ENCODE measurements at regions not wholly inside any gene's neighbourhood (a gene's known extent, or its start where the extent isn't known, plus 50 kb on each side); places are given as distances from the start of the nearest gene placed in this dataset.
"Not testable (repeated sequence)": the region's sequence is repeated elsewhere in the genome, so short reads cannot be mapped to it uniquely, and the experiment has no call there.

DNA sequence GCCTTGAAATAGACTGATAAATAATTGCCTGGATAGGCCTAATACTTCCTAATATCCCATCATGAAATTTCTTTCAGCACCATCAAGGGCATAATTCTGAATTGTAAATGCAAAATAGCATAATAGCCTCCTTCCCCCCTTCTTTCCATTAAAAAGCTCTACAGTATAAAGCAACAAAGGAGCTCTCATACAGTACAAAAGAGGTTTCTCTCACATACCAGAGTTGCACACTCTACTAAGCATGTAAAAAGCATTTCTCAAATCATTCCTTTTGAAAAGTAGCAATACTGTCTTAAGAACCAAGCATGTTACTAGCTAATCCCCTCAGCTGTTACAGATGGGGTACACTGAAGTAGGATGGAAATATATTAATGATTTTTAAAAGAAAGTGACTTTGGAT, 509.0 kb downstream of the KLHL13 start:
- H3K9me3 ChIP-seq: peaks cover 0 to 16% (median 1%) of the 10 kb centered on the region in 4 donors
- no peaks in the 10 kb centered on the region for H3K27me3 ChIP-seq
- H3K27ac ChIP-seq: no peak overlapping the region
- H3K4me1 ChIP-seq: no peaks in the 10 kb centered on the region
- H3K4me3 ChIP-seq: no peak overlapping the region
- no peaks in the 10 kb centered on the region for H3K36me3 ChIP-seq
- no peak for DNase-seq (ENCODE audit: low spot score in 2 of 2)
- no peak for TF ChIP-seq EP300 (IDR thresholded peaks at IDR 0.05)
- TF ChIP-seq POLR2A (IDR thresholded peaks at IDR 0.05): no peak
- TF ChIP-seq, protein P1, sequence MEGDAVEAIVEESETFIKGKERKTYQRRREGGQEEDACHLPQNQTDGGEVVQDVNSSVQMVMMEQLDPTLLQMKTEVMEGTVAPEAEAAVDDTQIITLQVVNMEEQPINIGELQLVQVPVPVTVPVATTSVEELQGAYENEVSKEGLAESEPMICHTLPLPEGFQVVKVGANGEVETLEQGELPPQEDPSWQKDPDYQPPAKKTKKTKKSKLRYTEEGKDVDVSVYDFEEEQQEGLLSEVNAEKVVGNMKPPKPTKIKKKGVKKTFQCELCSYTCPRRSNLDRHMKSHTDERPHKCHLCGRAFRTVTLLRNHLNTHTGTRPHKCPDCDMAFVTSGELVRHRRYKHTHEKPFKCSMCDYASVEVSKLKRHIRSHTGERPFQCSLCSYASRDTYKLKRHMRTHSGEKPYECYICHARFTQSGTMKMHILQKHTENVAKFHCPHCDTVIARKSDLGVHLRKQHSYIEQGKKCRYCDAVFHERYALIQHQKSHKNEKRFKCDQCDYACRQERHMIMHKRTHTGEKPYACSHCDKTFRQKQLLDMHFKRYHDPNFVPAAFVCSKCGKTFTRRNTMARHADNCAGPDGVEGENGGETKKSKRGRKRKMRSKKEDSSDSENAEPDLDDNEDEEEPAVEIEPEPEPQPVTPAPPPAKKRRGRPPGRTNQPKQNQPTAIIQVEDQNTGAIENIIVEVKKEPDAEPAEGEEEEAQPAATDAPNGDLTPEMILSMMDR (IDR thresholded peaks at IDR 0.05): no peak

DNA sequence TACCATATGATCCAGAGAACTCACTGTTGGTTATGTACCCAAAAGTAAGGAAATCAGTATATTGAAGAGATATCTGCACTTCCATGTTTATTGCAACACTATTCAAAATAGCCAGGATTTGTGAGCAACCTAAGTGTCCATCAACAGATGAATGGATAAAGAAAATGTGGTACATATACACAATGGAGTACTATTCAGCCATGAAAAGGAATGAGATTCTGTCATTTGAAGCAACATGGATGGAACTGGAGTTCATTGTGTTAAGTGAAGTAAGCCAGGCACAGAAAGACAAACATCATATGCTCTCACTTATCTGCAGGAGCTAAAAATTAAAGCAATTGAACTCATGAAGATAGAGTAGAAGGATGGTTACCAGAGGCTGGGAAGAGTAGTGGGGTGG, 510.5 kb downstream of the KLHL13 start:
- H3K4me3 ChIP-seq; H3K27me3 ChIP-seq; H3K27ac ChIP-seq; DNase-seq (ENCODE audit: low spot score in 2 of 2); H3K4me1 ChIP-seq; H3K36me3 ChIP-seq: not testable (repeated sequence)
- peaks cover 0 to 16% (median 1%) of the 10 kb centered on the region in 4 donors for H3K9me3 ChIP-seq

DNA sequence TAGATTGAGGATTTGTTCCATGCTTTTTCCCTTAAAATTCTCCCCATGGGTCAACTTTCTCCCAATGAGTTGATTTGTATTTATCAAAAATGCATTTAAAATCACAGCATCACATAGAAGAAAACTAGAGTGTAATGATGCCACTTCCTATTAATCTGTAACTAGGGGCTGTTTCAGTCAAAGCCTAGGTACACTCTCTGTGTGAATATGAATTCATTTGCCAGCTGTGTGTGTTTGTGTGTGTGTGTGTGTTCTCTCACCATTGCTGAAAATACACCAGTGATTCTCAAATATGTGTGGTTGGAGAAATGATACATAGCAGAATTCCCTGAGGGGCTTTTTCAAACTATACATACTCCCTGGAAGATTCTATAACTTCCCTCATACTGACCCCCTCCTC, 546.5 kb downstream of the KLHL13 start:
- no peaks in the 10 kb centered on the region for H3K27me3 ChIP-seq
- no peak overlapping the region for H3K27ac ChIP-seq
- no peaks in the 10 kb centered on the region for H3K4me1 ChIP-seq
- H3K9me3 ChIP-seq: peaks cover 0 to 14% (median 5%) of the 10 kb centered on the region in 4 donors
- H3K4me3 ChIP-seq: no peak overlapping the region
- TF ChIP-seq EP300 (IDR thresholded peaks at IDR 0.05) (no peak), POLR2A (IDR thresholded peaks at IDR 0.05) (no peak)
- TF ChIP-seq, protein P1 (IDR thresholded peaks at IDR 0.05): no peak
- no peaks in the 10 kb centered on the region for H3K36me3 ChIP-seq
- DNase-seq (ENCODE audit: low spot score in 2 of 2): no peak

DNA sequence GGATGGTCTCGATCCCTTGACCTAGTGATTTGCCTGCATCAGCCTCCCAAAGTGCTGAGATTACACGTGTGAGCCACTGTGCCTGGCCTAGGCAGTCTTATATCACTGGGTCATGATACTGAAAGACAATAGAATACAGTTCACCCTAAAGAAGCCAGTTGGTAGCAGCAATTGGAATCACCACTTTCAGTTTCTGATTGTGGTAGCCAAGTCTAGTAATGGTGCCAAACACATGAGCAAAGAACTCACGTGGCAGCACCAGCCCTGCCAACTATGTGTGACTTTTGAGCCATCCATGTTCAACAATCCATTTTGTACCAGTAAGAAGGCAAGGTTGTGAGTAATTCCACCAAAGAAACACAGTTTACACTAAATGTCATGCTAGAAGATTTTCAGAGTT, 548.4 kb downstream of the KLHL13 start:
- Histone ChIP-seq H3K36me3 (no peaks in the 10 kb centered on the region), H3K9me3 (peaks cover 0 to 21% (median 5%) of the 10 kb centered on the region in 4 donors), H3K27me3 (no peaks in the 10 kb centered on the region), H3K4me3 (no peak overlapping the region), H3K27ac (no peak overlapping the region), H3K4me1 (no peaks in the 10 kb centered on the region)
- TF ChIP-seq EP300 (IDR thresholded peaks at IDR 0.05): no peak
- no peak for TF ChIP-seq POLR2A (IDR thresholded peaks at IDR 0.05)
- TF ChIP-seq, protein P1 (IDR thresholded peaks at IDR 0.05): no peak
- no peak for DNase-seq (ENCODE audit: low spot score in 2 of 2)
- 61 to 70% methylated on average over 3 of the region's 3 CpGs for WGBS, 2 donors

DNA sequence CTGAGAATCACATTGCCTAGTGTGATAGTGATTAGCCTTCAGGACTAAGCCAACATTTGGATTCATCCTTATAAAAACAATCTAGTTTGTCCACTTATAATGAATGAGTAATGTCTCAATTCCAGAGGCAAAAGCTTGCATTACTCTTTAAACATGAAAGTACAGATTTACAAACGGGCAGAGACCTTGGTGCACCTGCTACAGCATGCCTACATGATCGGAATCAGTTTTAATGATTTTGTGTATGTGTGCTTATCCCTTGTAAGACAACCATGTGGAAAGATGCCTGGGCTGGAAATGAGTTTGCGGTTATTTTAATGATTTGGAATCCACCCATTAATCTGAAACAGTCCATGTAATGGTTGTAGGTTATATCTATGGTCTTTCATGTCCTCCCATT, 572.7 kb downstream of the KLHL13 start:
- Histone ChIP-seq H3K27me3 (no peaks in the 10 kb centered on the region), H3K9me3 (no peaks in the 10 kb centered on the region), H3K36me3 (no peaks in the 10 kb centered on the region), H3K4me3 (no peak overlapping the region), H3K27ac (no peak overlapping the region), H3K4me1 (no peaks in the 10 kb centered on the region)
- 63 to 80% methylated on average over 3 of the region's 3 CpGs for WGBS, 2 donors
- TF ChIP-seq, protein P1 (IDR thresholded peaks at IDR 0.05): no peak
- no peak for TF ChIP-seq EP300 (IDR thresholded peaks at IDR 0.05)
- no peak for TF ChIP-seq POLR2A (IDR thresholded peaks at IDR 0.05)
- no peak for DNase-seq (ENCODE audit: low spot score in 2 of 2)

DNA sequence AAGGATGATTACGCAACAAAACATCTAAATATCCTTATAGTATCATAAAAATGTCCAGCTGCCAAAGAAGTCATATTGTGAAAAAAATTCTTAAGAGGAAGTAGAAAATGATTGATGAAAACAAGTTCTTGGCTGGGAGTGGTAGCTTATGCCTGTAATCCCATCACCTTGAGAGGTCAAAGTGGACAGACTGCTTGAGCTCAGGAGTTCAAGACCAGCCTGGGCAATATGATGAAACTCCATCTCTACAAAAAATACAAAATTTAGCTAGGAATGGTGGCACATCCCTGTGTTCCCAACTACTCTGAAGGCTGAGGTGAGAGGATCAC, 577.6 kb downstream of the KLHL13 start:
- Histone ChIP-seq H3K4me3 (no peak overlapping the region), H3K27me3 (no peaks in the 10 kb centered on the region), H3K9me3 (no peaks in the 10 kb centered on the region), H3K4me1 (no peaks in the 10 kb centered on the region), H3K36me3 (no peaks in the 10 kb centered on the region), H3K27ac (no peak overlapping the region)
- 87 to 91% methylated on average over 1 of the region's 1 CpG for WGBS, 2 donors
- DNase-seq (ENCODE audit: low spot score in 2 of 2): no peak
- no peak for TF ChIP-seq POLR2A (IDR thresholded peaks at IDR 0.05)
- no peak for TF ChIP-seq EP300 (IDR thresholded peaks at IDR 0.05)
- TF ChIP-seq, protein P1 (IDR thresholded peaks at IDR 0.05): no peak
